IPS-NIHi11 (cell line): ENCODE measurements at regions not wholly inside any gene's neighbourhood (a gene's known extent, or its start where the extent isn't known, plus 50 kb on each side); places are given as distances from the start of the nearest gene placed in this dataset.

ENCODE experiments used
- DNase-seq: peaks from one replicate; pipeline ENCODE4 v3.0.0; 2012; ENCODE audit warnings: mixed read lengths, low spot score

DNA sequence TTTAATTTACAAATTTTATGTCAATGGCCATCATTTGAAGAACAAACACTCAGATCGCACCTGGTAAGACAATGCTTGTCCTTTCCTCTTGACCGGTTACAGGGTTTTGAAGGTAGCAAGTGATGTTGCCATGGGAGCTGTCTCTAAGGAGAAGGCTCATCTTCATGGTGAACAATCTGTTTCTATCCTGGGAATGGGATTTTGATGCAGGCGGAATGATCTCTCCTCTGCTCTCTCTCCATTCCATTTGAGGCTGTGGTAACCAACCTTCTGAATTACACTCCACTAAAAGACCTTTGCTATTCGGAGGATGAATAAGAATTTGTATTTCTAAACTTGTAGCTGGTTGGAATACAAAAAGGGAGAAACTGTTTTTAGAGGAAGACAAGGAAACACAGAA, 57.9 kb upstream of the SLC5A9 start:
- DNase-seq, result no peak

- no peak for DNase-seq
These were observed 61.9 kb upstream of the SLC5A9 start for GRCh38 chr1:48160486-48161132.

GRCh38 chr1:48139275-48139674, 83.2 kb upstream of the SLC5A9 start:
- no peak for DNase-seq

DNA sequence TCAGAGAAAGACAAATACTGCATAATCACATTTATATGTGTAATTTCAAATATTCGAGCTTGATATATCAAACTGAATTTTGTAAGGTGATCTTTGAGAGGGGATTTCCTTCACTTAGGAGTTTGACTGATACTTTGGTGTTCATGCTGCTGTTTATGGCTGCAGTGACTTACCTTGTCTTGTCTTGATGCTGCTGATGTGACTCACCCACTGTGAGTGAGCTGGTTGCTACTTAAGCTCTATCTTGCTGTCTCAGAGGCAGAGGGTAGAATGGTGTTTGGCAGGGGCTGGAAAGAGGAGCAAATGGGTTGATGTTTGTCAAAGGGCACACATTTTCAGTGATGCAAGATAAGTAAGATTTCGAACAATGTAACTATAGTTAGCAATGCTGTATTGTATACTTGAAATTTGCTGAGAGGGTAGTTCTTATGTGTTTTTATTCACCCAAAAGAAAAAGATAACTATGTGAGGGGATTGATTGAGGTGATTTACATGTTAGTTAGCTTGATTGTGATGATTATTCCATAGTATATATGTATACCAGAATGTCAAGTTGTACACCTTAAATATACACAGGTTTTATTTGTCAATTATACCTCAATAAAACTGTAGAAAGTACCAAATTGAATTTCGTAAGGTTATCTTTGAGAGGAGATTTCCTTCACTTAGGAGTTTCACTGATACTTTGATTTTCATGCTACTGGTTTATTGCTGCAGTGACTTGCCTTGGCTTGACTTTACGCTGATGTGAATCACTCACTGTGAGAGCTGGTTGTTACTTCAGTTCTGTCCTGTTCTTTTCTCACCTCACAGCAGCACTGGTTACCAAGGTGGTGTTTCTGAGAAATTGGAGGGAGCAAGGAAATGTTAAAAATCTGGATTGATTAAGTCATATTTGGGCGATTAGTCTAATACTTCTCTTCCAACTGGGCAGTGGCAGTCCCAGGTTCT, 94.5 kb upstream of the SLC5A9 start:
- no peak for DNase-seq

GRCh38 chr1:48123647-48124046, 98.9 kb upstream of the SLC5A9 start:
- DNase-seq, result no peak

DNA sequence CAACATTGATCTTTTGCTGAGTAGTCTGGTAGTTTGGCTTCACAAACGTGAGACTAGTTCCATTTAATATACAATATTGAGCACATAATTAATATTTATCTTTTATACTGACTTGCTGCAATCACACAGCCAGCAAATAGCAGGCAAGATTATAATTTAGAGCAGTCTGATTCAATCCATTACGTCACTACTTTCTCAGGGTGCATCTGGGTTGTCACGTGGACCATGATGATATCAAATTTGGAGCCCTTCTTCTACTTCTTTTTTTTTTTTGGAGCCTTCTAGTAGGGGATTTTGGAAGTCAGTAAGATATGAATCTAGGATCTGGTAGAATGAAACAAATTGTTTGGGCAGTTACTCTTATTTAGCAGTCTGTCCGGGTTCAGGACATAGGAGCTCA, 100.6 kb upstream of the SLC5A9 start:
- no peak for DNase-seq

- DNase-seq, result no peak
These were observed 101.9 kb upstream of the SLC5A9 start for GRCh38 chr1:48120621-48121020.

- DNase-seq, result no peak
These were observed 106.7 kb upstream of the SLC5A9 start for GRCh38 chr1:48115835-48116234.

DNA sequence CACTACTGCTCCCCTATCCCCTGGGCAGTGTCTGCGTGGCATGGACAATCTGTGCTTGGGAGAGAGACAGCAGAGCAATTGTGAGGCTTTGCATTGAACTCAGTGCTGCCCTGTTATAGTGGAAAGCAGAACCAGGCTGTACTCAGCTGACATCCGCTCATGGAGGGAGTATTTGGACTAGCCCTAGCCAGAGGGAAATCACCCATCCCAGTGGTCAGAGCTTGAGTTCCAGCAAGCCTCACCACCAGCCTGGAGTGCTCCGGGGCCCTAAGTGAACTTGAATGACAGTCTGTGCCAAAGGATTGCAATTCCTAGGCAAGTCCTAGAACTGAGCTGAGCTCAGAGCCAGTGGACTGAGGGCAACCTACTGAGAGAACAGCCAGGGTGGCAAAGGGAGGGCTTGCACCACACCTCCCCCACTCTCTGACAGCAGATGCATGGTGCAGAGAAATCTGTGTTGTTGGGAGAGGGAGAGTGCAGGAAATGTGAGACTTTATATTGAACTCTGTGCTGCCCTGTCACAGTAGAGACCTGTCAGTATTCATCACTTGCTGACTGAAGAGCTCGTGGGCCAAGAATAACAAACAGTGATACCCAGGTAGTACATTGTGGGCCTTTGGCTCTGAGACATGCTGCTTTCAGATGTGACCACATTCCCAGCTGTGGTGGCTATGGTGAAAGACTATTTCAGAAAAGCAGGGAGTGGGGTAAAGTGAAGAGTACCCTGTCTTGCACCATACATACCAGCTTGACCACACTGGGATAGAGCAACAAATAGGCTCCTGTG, 107.7 kb upstream of the SLC5A9 start:
- no peak for DNase-seq

DNA sequence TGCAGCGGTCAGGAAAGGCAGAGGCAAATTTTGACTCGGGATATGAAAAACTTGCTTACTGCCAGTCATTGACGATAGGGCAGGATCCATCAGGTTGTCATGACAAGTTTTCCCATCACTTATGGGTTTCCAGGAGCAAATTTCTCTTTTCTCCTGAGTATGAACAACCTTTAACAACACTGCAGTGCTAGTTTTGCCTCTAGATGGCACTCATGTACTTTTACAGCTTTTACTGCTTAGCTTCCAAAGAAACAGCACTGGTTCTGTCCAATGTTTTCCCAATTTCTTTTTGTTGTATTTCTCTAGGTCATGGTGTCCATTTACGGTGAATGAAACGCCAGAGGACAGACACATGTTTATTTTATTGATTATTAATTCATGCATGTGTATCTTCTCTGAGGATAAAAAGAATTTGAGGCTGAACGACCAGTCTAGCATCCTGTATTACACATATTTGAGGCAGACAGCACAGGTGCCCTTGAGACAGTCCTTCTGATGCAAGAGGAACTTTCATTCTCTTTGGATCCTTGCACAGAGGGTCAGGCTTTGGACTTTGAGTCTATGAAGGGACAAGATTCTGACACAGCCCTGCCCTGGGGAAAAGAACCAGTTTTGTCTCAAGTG, 112.3 kb upstream of the TRABD2B start:
- peak; percentile 56 for DNase-seq

- no peak for DNase-seq
These were observed 110.3 kb upstream of the TRABD2B start for GRCh38 chr1:48107516-48107915.

DNA sequence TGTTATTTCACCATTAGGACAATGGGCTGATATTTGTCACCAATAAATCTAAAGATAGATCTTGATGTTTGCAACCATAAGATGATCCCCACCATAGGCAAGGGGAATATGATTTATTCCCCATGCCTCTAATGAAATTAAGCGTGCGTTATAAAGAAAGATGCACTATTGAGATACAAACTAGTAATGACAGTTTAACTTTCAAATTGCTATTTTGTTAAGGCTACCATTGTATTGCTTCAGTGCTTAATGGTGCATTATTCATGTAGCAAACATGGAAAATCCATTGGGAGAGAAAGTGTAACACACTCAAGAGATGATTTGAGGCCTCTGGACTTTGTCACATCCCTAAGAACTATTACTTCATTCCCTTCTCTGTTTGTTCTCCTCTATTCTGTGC, 108.9 kb upstream of the TRABD2B start:
- DNase-seq, result no peak

DNA sequence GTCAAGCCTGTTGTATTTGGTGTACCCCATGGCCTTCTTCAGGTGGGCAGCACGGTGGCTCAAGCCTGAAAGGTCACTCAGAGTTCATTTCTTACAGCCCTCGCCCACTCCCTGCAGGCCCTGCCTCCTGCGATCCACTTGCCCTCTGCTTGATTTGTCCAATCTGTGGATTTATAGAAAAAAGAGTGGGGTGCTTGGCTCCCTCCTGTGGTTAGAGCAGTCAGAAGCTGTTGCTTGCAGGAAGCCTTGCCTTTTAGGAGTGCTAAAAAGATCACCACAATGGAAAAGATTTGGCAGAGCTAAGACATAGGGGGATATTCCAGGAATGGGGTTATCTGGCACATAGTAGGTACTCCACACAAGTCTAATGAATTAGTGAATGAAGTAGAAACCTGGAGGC, 108.0 kb upstream of the TRABD2B start:
- DNase-seq, result peak; percentile 26

GRCh38 chr1:48103495-48103894, 106.3 kb upstream of the TRABD2B start:
- no peak for DNase-seq

DNA sequence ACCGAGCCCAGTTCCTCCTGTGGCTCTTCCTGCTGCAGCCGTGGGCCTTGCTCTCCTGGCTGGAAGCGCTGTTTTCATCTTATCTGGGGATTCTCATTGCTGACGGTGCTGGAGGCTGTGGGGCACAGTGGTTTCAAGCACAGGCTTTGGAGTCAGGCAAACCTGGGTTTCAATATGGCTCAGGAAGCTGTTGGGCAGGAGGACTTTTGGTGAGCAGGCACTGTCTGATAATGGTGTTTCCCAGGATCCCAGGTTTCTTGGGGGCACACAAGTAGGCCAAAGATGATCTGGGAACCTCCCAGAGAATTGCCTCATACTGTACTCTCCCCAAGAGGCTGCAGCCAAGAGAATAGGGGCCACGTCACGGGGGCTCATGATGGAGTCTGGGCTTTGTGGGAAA, 105.6 kb upstream of the TRABD2B start:
- no peak for DNase-seq

DNA sequence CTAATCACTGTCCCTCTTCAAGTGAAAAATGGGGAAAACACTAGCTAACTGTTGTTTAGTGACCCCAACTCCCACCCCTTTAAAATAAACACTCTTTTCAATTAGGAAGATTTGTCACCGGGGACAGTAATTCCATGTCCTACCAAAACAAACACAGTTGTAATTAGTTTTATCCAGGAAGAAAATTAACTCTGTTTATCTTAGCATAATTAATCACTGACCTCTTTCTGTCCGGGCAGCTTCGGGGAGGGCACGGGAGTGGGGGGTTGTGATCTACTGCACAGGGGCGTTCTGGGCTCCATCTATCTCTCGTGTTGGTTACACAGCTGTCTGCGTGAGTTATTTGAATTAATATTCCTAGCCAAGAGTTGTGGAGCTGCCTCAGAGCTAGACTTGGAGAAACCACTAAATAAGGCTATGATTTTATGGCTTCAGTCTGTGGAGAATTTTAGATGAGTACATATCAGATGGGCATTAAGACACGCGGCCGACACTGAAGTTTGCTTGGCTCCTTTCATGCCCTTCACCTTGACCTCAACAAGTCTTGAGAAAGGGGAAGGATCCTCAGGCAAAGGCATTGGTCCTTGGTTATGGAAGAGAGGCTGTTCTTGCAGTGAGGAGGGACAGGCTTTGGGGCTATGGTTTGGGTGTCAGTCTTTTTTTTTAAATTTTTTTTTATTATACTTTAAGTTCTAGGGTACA, 102.0 kb upstream of the TRABD2B start:
- DNase-seq, result no peak

DNA sequence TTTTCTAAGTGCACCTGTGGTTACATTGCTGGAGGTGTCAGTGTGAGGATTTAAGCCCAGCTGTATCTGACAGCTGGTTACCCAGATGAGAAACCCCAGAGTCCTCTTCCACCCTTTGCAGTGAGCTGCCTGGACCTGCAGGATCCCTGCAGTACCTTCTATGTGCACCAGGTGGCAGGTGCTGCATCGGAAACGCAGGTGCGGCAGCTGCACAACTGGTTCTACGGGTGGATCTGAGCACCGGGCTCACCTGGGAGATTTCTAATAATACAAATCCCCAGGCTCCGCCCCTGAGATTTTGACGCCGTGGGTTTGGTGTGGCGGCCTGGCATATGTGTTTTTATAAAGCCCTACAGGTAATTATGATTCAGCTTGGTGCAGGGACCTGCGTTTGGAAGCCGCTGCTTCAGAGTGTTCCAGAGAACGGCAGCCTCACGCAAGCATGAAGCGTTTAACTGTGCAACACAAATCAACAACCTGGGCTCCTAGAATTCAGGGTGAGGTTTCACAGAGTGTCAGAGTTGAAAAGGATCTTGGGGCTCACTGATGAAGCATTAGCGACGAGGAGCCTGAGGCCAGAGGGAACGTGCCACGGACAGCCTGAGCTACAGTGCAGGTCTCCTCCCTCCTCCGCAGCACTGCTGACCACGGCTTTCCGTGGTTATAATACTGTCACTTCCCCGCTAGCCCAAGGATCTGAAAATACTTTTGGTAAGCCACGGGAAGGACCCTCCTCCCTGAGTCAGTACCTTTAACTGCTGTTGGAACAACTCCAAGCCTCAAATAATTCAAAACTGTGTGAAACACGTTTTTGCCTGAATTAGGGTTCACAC, 96.7 kb upstream of the TRABD2B start:
- peak; percentile 95 for DNase-seq

- no peak for DNase-seq
These were observed 96.0 kb upstream of the TRABD2B start for GRCh38 chr1:48093147-48093546.

GRCh38 chr1:48092401-48092800, 95.2 kb upstream of the TRABD2B start:
- no peak for DNase-seq

- no peak for DNase-seq
These were observed 92.2 kb upstream of the TRABD2B start for GRCh38 chr1:48089356-48089891.
